ENCODE measurements at regions not wholly inside any gene's neighbourhood (a gene's known extent, or its start where the extent isn't known, plus 50 kb on each side); places are given as distances from the start of the nearest gene placed in this dataset.

- TF ChIP-seq CTCF (IDR thresholded peaks at IDR 0.05) (no peak), POLR2AphosphoS5 (IDR thresholded peaks at IDR 0.05) (no peak), POLR2A (IDR thresholded peaks at IDR 0.05) (no peak)
Measured at GRCh38 chr1:70863239-70863638, 184.4 kb downstream of the PTGER3 start.

Data from gastroesophageal sphincter (tissue), 3 donors.